COLO829 (cell line): ENCODE measurements at regions not wholly inside any gene's neighbourhood (a gene's known extent, or its start where the extent isn't known, plus 50 kb on each side); places are given as distances from the start of the nearest gene placed in this dataset.
"Not testable (repeated sequence)": the region's sequence is repeated elsewhere in the genome, so short reads cannot be mapped to it uniquely, and the experiment has no call there.

ENCODE experiments used
- DNase-seq: peaks from one replicate; pipeline ENCODE4 v3.0.0; 2012; ENCODE audit warnings: low spot score

DNA sequence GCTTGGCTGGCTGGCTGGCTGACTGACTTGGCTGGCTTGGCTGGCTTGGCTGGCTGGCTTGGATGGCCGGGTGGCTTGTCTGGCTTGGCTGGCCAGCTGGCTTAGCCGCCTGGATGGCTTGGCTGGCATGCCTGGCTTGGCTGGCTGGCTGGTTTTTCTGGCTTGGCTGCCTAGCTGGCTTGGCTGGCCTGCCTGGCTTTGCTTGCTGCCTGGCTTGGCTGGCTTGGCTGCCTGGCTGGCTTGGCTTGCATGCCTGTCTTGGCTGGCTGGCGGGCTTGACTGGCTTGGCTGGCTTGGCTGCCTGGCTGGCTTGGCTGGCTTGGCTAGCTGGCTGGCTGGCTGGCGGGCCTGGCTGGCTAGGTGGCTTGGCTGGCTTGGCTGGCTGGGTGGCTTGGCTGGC lies 2830.5 kb downstream of the RPIA start:
- not testable (repeated sequence) for DNase-seq

DNA sequence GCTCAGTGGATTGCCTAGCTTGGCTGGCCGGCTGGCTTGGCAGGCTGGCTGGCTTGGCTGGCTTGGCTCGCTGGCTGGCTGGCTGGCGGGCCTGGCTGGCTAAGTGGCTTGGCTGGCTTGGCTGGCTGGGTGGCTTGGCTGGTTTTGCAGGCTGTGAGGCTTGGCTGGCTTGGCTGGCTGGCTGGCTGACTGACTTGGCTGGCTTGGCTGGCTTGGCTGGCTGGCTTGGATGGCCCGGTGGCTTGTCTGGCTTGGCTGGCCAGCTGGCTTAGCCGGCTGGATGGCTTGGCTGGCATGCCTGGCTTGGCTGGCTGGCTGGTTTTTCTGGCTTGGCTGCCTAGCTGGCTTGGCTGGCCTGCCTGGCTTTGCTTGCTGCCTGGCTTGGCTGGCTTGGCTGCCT lies 2831.4 kb downstream of the RPIA start:
- DNase-seq, result not testable (repeated sequence)

DNA sequence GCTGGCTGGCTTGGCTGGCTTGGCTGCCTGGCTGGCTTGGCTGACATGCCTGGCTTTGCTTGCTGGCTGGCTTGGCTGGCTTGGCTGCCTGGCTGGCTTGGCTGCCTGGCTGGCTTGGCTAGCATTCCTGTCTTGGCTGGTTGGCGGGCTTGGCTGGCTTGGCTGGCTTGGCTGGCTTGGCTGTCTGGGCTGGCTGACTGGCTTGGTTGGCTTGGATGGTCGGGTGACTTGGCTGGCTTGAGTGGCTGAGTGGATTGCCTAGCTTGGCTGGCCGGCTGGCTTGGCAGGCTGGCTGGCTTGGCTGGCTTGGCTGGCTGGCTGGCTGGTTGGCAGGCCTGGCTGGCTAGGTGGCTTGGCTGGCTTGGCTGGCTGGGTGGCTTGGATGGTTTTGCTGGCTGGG lies 2832.3 kb downstream of the RPIA start:
- not testable (repeated sequence) for DNase-seq

DNA sequence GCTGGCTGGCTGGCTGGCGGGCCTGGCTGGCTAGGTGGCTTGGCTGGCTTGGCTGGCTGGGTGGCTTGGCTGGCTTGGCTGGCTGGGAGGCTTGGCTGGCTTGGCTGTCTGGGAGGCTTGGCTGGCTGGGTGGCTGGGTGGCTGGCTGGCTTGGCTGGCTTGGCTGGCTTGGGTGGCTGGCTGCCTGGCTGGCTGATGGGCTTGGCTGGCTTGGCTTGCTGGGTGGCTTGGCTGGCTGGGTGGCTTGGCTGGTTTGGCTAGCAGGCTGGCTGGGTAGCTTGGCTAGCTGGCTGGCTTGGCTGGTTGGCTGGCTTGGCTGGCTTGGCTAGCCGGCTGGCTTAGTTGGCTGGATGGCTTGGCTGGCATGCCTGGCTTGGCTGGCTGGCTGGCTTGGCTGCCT lies 2834.1 kb downstream of the RPIA start:
- DNase-seq, result not testable (repeated sequence)

DNA sequence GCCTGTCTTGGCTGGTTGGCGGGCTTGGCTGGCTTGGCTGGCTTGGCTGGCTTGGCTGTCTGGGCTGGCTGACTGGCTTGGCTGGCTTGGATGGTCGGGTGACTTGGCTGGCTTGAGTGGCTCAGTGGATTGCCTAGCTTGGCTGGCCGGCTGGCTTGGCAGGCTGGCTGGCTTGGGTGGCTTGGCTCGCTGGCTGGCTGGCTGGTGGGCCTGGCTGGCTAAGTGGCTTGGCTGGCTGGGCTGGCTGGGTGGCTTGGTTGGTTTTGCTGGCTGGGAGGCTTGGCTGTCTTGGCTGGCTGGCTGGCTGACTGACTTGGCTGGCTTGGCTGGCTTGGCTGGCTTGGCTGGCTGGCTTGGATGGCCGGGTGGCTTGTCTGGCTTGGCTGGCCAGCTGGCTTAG lies 2834.6 kb downstream of the RPIA start:
- DNase-seq, result not testable (repeated sequence)

DNA sequence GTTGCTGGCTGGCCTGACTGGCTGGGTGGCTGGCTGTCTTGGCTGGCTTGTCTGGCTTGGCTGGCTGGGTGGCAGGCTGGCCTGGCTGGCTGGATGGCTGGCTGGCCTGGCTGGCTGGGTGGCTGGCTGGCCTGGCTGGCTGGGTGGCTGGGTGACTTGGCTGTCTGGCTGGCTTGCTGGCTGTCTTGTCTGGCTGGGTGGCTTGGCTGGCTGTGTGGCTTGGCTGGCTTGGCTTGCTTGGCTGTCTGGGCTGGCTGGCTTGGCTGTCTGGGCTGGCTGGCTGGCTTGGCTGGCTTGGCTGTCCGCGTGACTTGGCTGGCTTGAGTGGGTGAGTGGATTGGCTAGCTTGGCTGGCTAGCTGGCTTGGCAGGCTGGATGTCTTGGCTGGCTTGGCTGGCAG lies 2835.6 kb downstream of the RPIA start:
- DNase-seq, result not testable (repeated sequence)

DNA sequence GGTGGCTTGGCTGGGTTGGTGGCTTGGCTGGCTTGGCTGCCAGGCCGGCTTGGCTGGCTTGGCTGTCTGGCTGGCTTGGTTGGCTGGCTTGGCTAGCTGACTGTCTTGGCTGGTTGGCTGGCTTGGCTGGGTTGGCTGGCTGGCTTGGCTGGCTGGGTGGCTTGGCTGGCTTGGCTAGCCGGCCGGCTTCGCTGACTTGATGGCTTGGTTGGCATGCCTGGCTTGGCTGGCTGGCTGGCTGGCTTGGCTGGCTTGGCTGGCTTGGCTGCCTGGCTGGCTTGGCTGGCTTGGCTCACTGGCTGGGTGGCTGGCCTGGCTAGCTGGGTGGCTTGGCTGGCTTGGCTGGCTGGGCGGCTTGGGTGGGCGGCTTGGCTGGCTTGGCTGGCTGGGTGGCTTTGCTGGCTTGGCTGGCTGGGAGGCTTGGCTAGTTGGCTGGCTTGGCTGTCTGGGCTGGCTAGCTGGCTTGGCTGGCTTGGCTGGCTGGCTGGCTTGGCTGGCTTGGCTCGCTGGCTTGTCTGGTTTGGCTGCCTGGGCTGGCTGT lies 2836.1 kb downstream of the RPIA start:
- not testable (repeated sequence) for DNase-seq

DNA sequence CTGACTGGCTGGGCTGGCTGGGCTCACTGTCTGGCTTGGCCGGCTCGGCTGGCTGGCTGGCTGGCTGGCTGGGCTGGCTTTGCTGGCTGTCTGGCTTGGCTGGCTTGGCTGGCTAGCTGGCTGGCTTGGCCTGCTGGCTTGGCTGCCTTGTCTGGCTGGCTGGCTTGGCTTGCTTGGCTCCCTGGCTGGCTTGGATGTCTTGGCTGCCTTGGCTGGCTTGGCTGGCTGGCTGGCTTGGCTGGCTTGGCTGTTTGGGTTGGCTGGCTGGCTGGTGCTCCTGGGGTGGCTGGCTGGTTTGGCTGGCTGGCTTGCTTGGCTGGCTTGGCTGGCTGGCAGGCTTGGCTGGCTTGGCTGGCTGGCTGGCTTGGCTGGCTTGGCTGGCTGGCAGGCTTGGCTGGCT lies 2836.9 kb downstream of the RPIA start:
- not testable (repeated sequence) for DNase-seq

DNA sequence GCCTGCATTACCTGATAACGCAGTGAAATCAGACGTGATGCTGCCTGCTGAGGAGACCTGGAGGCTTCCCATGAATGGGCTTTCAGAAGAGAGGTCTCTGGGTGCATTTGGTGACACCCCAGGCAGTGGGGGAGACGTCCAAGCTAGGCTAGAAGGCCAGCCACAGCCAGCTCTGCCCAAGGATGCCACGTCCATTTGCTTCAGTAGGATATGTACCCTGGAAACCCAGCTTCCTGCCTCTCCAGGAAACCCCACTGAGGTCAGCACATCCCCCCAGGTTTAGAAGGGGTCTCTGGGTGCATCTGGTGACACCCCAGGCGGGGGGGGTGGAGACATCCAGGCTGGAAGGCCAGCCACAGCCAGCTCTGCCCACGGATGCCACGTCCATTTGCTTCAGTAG lies 2844.6 kb downstream of the RPIA start:
- DNase-seq, result not testable (repeated sequence)

DNA sequence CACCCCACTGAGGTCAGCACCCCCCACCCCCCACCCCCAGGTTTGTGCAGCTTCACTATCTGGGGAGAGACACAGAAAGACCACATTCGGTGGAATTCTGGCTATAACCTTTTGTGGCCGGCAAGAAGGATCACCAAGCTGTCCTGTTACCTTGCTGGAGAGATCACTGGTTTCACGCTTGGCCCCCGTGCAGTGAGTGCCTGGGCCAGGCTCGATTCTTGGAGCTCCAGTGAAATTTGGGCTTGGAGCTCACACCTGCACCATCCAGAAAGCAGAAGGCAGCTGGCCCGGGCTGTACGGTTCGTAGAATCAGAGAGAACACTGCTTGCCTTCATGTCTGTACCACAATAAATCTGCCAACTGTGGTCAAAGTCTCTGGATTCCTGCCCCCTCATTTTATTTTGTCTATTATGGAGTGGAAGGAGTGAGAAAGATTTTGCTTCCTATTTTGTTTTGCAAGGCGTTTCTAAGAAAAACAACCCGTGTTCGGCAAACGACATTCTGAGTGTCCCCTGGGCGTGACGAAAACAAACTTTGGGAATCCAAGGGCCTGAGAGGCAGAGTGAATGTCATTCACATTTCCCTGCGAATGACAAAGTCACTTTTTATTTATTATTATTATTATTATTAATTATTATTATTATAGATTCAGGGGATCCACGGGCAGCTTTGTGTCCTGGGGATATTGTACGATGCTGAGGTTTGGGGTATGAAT lies 2845.2 kb downstream of the RPIA start:
- DNase-seq, result not testable (repeated sequence)

DNA sequence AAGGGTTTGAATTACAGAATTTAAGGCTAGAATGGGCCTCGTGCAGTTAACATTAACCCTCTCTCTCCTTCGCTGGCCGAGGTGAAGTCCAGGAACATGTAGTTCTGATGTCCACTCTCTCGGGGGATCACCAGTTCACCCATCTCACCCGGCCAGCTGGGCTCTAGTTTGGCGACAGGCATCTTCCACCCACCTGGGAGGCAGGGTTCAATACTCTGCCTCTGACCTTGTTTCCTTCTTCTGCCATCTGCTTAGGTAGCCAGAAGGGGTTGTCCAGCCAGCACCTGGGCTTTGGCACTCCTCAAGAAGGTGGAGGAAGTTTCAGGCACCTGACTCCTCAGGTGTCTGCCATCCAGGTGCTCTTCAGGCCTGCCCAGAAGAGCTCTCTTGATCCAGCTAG lies 2857.8 kb downstream of the RPIA start:
- DNase-seq, result not testable (repeated sequence)

DNA sequence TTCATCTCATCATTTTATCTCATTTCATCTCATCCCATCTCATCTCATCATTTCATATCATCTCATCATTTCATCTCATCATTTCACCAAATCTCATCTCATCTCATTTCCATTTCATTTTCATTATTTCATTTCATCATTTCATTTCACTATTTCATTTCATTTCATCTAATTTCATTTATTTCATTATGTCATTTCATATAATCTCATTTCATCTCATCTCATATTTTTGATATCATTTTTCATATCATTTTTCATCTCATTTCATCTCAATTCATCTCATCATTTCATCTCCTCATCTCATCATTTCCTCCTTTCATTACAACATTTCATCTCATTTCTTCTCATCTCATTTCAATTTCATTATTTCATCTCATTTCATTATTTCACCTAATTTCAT lies 2866.8 kb downstream of the RPIA start:
- DNase-seq, result not testable (repeated sequence)

DNA sequence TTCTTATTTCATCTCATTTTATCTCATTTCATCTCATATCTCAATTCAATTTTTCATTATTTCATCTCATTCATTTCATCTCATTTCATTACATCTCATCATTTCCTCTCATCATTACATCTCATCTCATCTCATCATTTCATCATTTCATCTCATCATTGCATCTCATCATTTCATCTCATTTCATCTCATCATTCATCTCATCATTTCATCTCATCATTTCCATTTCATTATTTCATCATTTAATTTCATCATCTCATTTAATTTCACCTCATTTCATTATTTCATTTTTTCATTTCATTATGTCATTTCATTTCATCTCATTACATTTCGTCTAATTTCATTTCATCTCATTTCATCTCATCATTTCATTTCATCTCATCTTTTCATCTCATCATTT lies 2867.8 kb downstream of the RPIA start:
- not testable (repeated sequence) for DNase-seq

DNA sequence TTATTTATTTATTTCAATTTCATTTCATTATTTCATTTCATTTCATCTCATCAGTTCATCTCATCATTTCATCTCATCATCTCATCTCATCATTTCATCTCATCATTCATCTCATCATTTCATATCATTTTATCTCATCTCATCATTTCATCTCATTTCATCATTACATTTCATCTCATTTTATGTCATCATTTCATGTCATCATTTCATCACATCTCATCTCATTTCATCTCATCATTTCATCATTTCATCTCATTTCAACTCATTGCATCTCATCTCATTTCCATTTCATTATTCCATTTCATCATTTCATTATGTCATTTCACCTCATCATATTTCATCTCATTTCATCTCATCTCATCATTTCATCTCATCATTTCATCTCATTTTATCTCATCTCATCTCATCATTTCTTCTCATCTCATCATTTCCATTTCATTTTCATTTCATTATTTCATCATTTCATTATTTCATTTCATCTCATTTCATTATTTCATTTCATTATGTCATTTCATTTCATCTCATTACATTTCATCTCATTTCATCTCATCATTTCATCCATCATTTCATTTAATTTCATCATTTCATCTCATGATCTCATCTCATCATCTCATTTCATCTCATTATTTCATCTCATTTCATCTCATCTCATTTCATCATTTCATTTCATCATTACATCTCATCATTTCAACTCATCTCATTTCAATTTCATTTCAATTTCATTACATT lies 2868.6 kb downstream of the RPIA start:
- DNase-seq, result not testable (repeated sequence)

DNA sequence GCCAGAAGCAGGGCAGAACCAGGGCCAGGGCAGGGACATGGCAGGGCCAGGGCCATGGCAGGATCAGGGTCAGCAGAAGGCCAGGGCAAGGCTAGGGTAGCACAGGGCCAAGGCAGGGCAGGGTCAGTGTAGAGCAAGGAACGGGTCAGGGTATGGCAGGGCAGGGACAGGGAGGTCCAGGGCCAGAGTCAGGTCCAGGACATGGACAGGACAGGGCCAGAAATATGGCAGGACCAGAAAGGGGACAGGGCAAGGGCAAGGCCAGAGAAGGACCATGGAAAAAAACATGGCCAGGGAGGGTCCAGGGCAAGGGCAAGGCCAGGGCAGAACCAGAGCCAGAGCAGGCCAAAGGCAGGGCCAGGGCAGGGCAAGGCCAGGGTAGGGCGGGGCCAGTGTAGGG lies 2870.7 kb downstream of the RPIA start:
- not testable (repeated sequence) for DNase-seq

DNA sequence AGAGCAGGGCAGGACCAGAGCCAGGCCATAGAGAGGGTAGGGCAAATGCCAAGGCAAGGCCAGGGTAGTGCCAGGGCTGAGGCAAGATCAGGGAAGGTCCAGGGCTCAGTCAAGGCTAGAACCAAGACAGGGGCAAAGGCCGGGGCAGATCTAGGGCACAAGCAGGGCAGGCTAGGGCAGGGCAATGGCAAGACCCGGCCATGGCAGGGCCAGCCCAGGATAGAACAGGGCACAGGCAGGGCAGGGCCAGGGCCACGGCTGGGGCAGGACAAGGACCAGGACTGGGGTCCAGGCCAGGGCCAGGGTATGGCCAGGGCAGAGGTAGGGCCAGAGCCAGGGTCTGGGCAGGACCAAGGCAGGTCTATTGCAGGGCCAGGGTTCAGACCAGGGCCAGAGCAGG lies 2873.2 kb downstream of the RPIA start:
- not testable (repeated sequence) for DNase-seq

DNA sequence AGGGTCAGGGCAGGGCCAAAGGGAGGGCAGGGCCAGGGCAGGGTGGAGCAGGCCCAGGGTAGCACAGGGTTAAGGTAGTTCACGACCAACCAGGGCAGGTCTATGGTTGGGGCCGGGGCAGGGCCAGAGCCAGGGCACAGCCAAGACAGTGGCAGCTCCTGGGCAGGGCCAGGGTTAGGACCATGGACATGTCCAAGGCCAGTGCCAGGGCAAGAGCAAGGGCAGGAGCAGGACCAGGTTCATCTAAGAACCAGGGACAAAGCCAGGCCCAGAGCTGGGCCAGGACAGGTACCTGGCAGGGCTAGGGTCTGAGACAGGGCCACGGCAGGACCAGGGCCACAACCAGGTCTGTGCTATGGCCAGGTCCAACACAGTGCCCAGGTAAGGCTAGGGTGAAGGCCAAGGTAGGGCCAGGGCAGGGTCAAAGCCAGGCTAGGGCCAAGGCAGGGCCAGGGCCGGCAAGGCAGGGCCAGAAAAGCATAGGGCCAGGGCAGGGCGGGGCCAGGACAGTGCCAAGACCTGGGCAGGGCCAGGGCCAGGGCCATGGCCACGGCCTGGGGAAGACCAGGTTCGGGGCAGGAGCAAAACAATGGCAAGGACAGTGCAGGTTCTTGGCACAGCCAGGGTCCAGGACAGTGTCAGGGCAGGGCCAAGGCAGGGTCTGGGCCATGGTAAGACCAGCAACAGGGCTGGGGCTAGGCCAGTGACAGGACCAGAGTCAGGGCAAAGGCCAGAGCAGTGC lies 2874.4 kb downstream of the RPIA start:
- not testable (repeated sequence) for DNase-seq

DNA sequence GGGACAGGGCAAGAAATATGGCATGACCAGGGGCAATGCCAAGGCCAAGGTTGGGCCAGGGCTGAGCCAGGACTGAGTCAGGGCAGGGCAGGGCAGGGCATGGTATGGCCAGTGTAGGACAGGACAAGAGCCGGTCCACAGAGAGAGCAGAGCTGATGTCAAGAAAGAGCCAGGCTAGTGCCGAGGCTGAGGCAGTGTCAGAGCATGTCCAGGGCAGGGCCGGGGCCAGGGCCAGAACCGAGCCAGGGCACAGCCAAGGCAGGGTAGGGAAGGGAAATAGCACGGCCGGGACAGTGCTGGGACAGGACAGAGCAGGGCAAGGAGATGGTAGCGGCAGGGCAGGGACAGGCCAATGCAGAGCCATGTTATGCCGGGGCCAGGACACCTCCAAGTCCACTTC lies 2875.1 kb downstream of the RPIA start:
- DNase-seq, result not testable (repeated sequence)

DNA sequence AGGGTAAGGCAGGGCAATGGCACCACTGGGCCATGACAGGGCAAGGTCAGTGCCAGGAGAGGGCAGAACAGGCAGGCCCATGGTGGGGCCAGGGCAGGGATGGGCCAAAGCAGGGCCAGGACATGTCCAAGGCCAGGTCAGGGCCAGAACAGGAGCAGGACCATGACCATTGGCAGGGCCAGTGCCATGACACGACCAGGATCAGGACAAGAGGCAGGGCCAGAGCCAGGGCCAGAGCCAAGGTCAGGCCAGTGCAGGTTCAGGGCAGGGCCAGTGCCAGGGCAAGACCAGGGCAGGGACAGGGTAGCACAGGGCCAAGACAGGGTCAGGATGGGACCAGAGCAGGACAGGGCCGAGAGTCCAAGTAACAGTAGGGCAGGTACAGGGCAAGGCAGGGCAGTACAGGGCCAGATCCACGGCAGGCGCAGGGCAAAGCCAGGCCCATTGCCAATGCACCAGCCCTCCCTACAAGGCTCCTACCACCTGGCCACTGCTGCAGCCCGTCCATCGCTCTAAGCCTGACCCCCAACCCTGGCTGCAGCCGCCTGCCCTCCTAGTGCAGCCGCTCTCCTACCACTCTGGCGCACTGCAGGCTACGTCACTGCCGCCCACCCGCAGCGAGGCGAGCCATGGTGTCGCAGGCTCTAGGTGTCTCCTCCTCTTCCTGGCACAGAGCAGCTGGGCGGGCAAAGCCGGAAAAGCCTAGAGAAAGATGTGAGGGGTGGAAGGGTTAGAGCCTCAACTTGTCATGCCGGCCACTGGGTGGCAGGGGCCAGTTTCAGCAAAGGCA lies 2876.3 kb downstream of the RPIA start:
- not testable (repeated sequence) for DNase-seq

DNA sequence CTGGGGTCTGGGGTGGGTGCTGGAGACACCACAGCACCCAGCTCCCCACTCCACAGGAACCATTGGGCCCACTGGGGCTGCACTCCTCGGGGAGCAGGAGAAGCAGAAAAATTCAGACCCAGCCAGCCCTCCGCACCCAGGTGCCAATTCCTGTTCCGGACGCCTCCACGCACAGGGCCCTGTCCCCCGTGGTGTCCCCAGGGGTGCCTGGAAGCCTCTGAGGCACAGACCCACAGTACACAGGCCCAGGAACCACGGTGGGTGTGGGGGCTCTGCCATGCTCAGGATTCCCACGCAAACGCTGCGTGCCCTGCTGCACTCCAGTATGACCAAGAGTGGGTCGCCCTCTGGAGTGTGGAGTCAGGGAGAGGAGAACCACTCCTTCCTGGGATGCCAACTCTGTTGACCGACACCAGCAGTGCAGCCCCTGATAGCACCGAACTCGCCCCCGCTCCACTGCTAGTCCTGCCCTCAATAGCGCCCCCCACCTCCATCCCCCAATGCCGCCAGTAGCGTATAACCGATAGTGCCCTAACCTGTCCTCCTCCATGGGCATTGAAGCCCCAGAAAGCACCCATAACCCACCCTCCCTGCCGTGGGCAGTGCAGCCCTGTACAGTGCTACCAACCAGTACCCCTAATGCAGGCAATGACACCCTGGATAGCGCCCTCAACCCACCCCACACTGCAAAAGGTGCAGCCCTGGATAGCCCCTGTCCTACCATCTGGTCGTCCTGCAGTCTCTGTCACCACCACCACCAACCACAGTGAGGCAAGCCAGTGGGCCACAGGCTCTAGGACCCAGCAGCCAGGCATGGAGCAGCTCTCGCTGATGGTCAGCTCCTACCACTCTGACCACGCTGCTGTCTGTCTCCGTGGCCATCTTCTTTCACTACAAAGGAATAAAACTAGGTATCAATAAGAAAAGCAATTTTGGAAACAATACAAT lies 2877.2 kb downstream of the RPIA start:
- not testable (repeated sequence) for DNase-seq
